Uterus (tissue), 2 donors: ENCODE measurements at regions not wholly inside any gene's neighbourhood (a gene's known extent, or its start where the extent isn't known, plus 50 kb on each side); places are given as distances from the start of the nearest gene placed in this dataset.

Experiments used
- CTCF ChIP-seq, 4 experiments: fragments of 200-600 bp in 2 of 4; fragments of 450-650 bp in 2 of 4; sonication (generic) in 2 of 4; IDR thresholded peaks; one replicate each; pipeline ENCODE4 v1.5.1; 2016 to 2019; ENCODE audit warnings: antibody characterized with exemption in 4 of 4, mild to moderate bottlenecking in 2 of 4, moderate library complexity in 1 of 4
- POLR2A ChIP-seq, 2 donors: fragments of 450-650 bp; IDR thresholded peaks; one replicate each; pipeline ENCODE4 v1.6.1; 2016; ENCODE audit warnings: antibody characterized with exemption in 2 of 2, mild to moderate bottlenecking in 1 of 2, moderate library complexity in 1 of 2

- TF ChIP-seq CTCF (IDR thresholded peaks at IDR 0.05) (no peak), POLR2A (IDR thresholded peaks at IDR 0.05) (no peak)
Observed at GRCh38 chr10:4046712-4047354, 261.8 kb upstream of the KLF6 start.
